HEK293 (cell line): ENCODE measurements at regions not wholly inside any gene's neighbourhood (a gene's known extent, or its start where the extent isn't known, plus 50 kb on each side); places are given as distances from the start of the nearest gene placed in this dataset.

Source experiments
- CTCF ChIA-PET: fragments of 350-600 bp; formaldehyde crosslinking; extraction: SDS; loops from one replicate; lab custom pipeline; 2021; ENCODE audit warnings: antibody characterized with exemption; lab: Yijun Ruan, JAX
- POLR2A ChIA-PET: fragments of 300-600 bp; formaldehyde crosslinking; extraction: SDS; loops from one replicate; lab custom pipeline; 2020; ENCODE audit warnings: antibody characterized with exemption, inconsistent platforms; lab: Yijun Ruan, JAX
- H3K27ac ChIP-seq: fragments of 200-500 bp; sonication (Bioruptor generic); 2 replicates; pipeline ENCODE4 v1.5.1; 2014; ENCODE audit warnings: low read depth, low read length, control low read depth, inconsistent platforms; ENCODE audit errors: extremely low read depth
- H3K36me3 ChIP-seq, 2 experiments: fragments of 200-500 bp in 1 of 2; sonication (Bioruptor generic) in 1 of 2; 1 replicate in 1 of 2; 2 replicates in 1 of 2; pipeline ENCODE4 v1.5.1; 2014 to 2017; ENCODE audit warnings: inconsistent platforms in 2 of 2, low read length in 2 of 2; ENCODE audit not compliant: control insufficient read depth in 2 of 2, insufficient read depth in 1 of 2
- H3K4me1 ChIP-seq: fragments of 200-500 bp; sonication (Bioruptor generic); 2 replicates; pipeline ENCODE4 v1.5.1; 2014; ENCODE audit warnings: mild to moderate bottlenecking, low read length, inconsistent platforms; ENCODE audit not compliant: control insufficient read depth, insufficient read depth
- H3K4me3 ChIP-seq: 2 replicates; pipeline ENCODE4 v1.5.1; 2011; ENCODE audit warnings: low read depth, mild to moderate bottlenecking, control low read depth, low read length, moderate library complexity
- H3K9me3 ChIP-seq: fragments of 200-500 bp; sonication (Bioruptor generic); 2 replicates; pipeline ENCODE4 v1.5.1; 2014; ENCODE audit warnings: low read depth, low read length, inconsistent platforms; ENCODE audit not compliant: control insufficient read depth, insufficient read depth
- FEZF1 ChIP-seq: fragments of 450-650 bp; formaldehyde crosslinking; IDR thresholded peaks from 2 replicates; pipeline ENCODE4 v1.5.1; 2016; ENCODE audit warnings: missing biosample characterization, missing genetic modification characterization
- HOXC10 ChIP-seq: sonication (generic); formaldehyde crosslinking; IDR thresholded peaks from 2 replicates; pipeline ENCODE4 v1.8.1; 2023; ENCODE audit warnings: mild to moderate bottlenecking, missing genetic modification reagents
- KLF10 ChIP-seq: fragments of 450-650 bp; IDR thresholded peaks from 2 replicates; pipeline ENCODE4 v1.5.1; 2018; ENCODE audit warnings: missing biosample characterization, mild to moderate bottlenecking, missing genetic modification characterization
- OSR2 ChIP-seq: fragments of 450-650 bp; formaldehyde crosslinking; IDR thresholded peaks from 2 replicates; pipeline ENCODE4 v1.5.1; 2016; ENCODE audit warnings: missing biosample characterization, missing genetic modification characterization
- RBAK ChIP-seq: fragments of 450-650 bp; formaldehyde crosslinking; IDR thresholded peaks from 2 replicates; pipeline ENCODE4 v1.5.1; 2016; ENCODE audit warnings: missing biosample characterization, missing genetic modification characterization
- SCRT1 ChIP-seq: fragments of 450-650 bp; formaldehyde crosslinking; IDR thresholded peaks from 2 replicates; pipeline ENCODE4 v1.5.1; 2016; ENCODE audit warnings: missing biosample characterization, missing genetic modification characterization, borderline replicate concordance
- SP2 ChIP-seq: fragments of 450-650 bp; formaldehyde crosslinking; IDR thresholded peaks from 2 replicates; pipeline ENCODE4 v1.5.1; 2016; ENCODE audit warnings: missing biosample characterization, missing genetic modification characterization
- ZBTB20 ChIP-seq: fragments of 450-650 bp; formaldehyde crosslinking; IDR thresholded peaks from 2 replicates; pipeline ENCODE4 v1.5.1; 2016; ENCODE audit warnings: missing biosample characterization, missing genetic modification characterization
- ZBTB6 ChIP-seq: fragments of 450-650 bp; formaldehyde crosslinking; IDR thresholded peaks from 2 replicates; pipeline ENCODE4 v1.5.1; 2017; ENCODE audit warnings: missing biosample characterization, missing genetic modification characterization
- ZFP37 ChIP-seq: fragments of 450-650 bp; formaldehyde crosslinking; IDR thresholded peaks from 2 replicates; pipeline ENCODE4 v1.5.1; 2016; ENCODE audit warnings: missing biosample characterization, missing genetic modification characterization
- ZNF132 ChIP-seq: fragments of 450-650 bp; formaldehyde crosslinking; IDR thresholded peaks from 2 replicates; pipeline ENCODE4 v1.5.1; 2017; ENCODE audit warnings: missing biosample characterization, missing genetic modification characterization, borderline replicate concordance
- ZNF169 ChIP-seq: fragments of 450-650 bp; formaldehyde crosslinking; IDR thresholded peaks from 2 replicates; pipeline ENCODE4 v1.5.1; 2016; ENCODE audit warnings: missing biosample characterization, missing genetic modification characterization
- ZNF211 ChIP-seq: fragments of 450-650 bp; formaldehyde crosslinking; IDR thresholded peaks from 2 replicates; pipeline ENCODE4 v1.5.1; 2016; ENCODE audit warnings: low read depth, missing biosample characterization, missing genetic modification characterization
- ZNF24 ChIP-seq: fragments of 450-650 bp; formaldehyde crosslinking; IDR thresholded peaks from 2 replicates; pipeline ENCODE4 v1.5.1; 2016; ENCODE audit warnings: missing biosample characterization, missing genetic modification characterization
- ZNF37A ChIP-seq: fragments of 450-650 bp; IDR thresholded peaks from 2 replicates; pipeline ENCODE4 v1.5.1; 2018; ENCODE audit warnings: missing biosample characterization, missing genetic modification characterization
- ZNF416 ChIP-seq: fragments of 450-650 bp; formaldehyde crosslinking; IDR thresholded peaks from 2 replicates; pipeline ENCODE4 v1.5.1; 2016; ENCODE audit warnings: missing biosample characterization, missing genetic modification characterization
- ZNF433 ChIP-seq: fragments of 450-650 bp; formaldehyde crosslinking; IDR thresholded peaks from 2 replicates; pipeline ENCODE4 v1.5.1; 2016; ENCODE audit warnings: missing biosample characterization, missing genetic modification characterization, low read depth
- ZNF473 ChIP-seq: fragments of 450-650 bp; formaldehyde crosslinking; IDR thresholded peaks from 2 replicates; pipeline ENCODE4 v1.5.1; 2017; ENCODE audit warnings: missing biosample characterization, missing genetic modification characterization
- ZNF529 ChIP-seq: fragments of 450-650 bp; formaldehyde crosslinking; IDR thresholded peaks from 2 replicates; pipeline ENCODE4 v1.5.1; 2017; ENCODE audit warnings: missing genetic modification characterization, missing biosample characterization; ENCODE audit not compliant: insufficient replicate concordance
- ZNF580 ChIP-seq: fragments of 450-650 bp; formaldehyde crosslinking; IDR thresholded peaks from 2 replicates; pipeline ENCODE4 v1.5.1; 2016; ENCODE audit warnings: missing biosample characterization, missing genetic modification characterization
- ZNF623 ChIP-seq: fragments of 450-650 bp; formaldehyde crosslinking; IDR thresholded peaks from 2 replicates; pipeline ENCODE4 v1.5.1; 2016; ENCODE audit warnings: missing biosample characterization, missing genetic modification characterization
- ZNF658 ChIP-seq: fragments of 450-650 bp; formaldehyde crosslinking; IDR thresholded peaks from 2 replicates; pipeline ENCODE4; 2016; ENCODE audit warnings: missing biosample characterization, missing genetic modification characterization
- ZNF776 ChIP-seq: fragments of 450-650 bp; formaldehyde crosslinking; IDR thresholded peaks from 2 replicates; pipeline ENCODE4 v1.5.0; 2017; ENCODE audit warnings: missing biosample characterization, missing genetic modification characterization, borderline replicate concordance
- ZNF785 ChIP-seq: fragments of 450-650 bp; formaldehyde crosslinking; IDR thresholded peaks from 2 replicates; pipeline ENCODE4 v1.5.1; 2016; ENCODE audit warnings: missing biosample characterization, missing genetic modification characterization
- ZSCAN23 ChIP-seq: fragments of 450-650 bp; formaldehyde crosslinking; IDR thresholded peaks from 2 replicates; pipeline ENCODE4 v1.5.1; 2016; ENCODE audit warnings: missing biosample characterization, missing genetic modification characterization
- TF ChIP-seq, protein P1 (sequence below): fragments of 450-650 bp; formaldehyde crosslinking; IDR thresholded peaks from 2 replicates; pipeline ENCODE4 v1.5.1; 2016; ENCODE audit warnings: missing biosample characterization, missing genetic modification characterization, borderline replicate concordance
- TF ChIP-seq, protein P2 (sequence below): fragments of 450-650 bp; formaldehyde crosslinking; IDR thresholded peaks from 2 replicates; pipeline ENCODE4 v1.5.1; 2016; ENCODE audit warnings: missing biosample characterization, missing genetic modification characterization, borderline replicate concordance
- TF ChIP-seq, protein P3 (sequence below): fragments of 450-650 bp; formaldehyde crosslinking; IDR thresholded peaks from 2 replicates; pipeline ENCODE4 v1.5.1; 2016; ENCODE audit warnings: missing biosample characterization, missing genetic modification characterization, borderline replicate concordance
- TF ChIP-seq, protein P4 (sequence below): fragments of 450-650 bp; formaldehyde crosslinking; IDR thresholded peaks from 2 replicates; pipeline ENCODE4 v1.5.1; 2016; ENCODE audit warnings: missing biosample characterization, missing genetic modification characterization

DNA sequence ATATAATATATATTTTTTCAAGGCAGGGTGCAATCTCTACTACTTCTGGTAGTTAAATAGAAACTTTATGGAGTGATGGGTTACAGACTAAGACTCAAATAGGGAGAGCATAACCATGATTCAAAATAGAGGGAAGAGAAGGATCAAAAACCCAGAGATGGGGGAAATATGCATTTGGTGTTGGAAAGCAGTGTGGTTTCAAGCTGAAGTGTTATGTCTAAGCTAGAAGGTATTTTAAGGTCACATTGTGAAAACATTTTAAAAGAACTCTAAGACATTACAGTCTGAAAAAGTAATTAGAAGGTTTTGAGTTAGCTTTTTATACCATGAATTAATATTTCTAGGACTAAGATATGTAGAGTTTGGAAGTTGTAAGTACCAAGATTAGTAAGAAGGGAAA lies 2741.4 kb downstream of the PCDH9 start:
- CTCF ChIA-PET = no interaction called here

GRCh38 chr13:64482373-64482772 lies 2747.8 kb downstream of the PCDH9 start:
- Histone ChIP-seq H3K4me3 (no peak overlapping the region), H3K4me1 (no peaks in the 10 kb centered on the region), H3K27ac (no peak overlapping the region), H3K9me3 (no peaks in the 10 kb centered on the region), H3K36me3 (no peaks in the 10 kb centered on the region)
- POLR2A ChIA-PET = no interaction called here
- CTCF ChIA-PET = no interaction called here
- TF ChIP-seq ZNF433 (no peak), ZNF623 (tag by site-specific recombination) (no peak), SCRT1 (no peak), ZNF416 (tag by site-specific recombination) (no peak), ZNF776 (tag by site-specific recombination) (no peak), ZFP37 (tag by site-specific recombination) (no peak), ZNF580 (no peak), ZNF24 (no peak), RBAK (tag by site-specific recombination) (no peak)
- TF ChIP-seq, protein P1, sequence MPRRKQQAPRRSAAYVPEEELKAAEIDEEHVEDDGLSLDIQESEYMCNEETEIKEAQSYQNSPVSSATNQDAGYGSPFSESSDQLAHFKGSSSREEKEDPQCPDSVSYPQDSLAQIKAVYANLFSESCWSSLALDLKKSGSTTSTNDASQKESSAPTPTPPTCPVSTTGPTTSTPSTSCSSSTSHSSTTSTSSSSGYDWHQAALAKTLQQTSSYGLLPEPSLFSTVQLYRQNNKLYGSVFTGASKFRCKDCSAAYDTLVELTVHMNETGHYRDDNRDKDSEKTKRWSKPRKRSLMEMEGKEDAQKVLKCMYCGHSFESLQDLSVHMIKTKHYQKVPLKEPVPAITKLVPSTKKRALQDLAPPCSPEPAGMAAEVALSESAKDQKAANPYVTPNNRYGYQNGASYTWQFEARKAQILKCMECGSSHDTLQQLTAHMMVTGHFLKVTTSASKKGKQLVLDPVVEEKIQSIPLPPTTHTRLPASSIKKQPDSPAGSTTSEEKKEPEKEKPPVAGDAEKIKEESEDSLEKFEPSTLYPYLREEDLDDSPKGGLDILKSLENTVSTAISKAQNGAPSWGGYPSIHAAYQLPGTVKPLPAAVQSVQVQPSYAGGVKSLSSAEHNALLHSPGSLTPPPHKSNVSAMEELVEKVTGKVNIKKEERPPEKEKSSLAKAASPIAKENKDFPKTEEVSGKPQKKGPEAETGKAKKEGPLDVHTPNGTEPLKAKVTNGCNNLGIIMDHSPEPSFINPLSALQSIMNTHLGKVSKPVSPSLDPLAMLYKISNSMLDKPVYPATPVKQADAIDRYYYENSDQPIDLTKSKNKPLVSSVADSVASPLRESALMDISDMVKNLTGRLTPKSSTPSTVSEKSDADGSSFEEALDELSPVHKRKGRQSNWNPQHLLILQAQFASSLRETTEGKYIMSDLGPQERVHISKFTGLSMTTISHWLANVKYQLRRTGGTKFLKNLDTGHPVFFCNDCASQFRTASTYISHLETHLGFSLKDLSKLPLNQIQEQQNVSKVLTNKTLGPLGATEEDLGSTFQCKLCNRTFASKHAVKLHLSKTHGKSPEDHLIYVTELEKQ (tag by site-specific recombination) = no peak
- TF ChIP-seq, protein P2, sequence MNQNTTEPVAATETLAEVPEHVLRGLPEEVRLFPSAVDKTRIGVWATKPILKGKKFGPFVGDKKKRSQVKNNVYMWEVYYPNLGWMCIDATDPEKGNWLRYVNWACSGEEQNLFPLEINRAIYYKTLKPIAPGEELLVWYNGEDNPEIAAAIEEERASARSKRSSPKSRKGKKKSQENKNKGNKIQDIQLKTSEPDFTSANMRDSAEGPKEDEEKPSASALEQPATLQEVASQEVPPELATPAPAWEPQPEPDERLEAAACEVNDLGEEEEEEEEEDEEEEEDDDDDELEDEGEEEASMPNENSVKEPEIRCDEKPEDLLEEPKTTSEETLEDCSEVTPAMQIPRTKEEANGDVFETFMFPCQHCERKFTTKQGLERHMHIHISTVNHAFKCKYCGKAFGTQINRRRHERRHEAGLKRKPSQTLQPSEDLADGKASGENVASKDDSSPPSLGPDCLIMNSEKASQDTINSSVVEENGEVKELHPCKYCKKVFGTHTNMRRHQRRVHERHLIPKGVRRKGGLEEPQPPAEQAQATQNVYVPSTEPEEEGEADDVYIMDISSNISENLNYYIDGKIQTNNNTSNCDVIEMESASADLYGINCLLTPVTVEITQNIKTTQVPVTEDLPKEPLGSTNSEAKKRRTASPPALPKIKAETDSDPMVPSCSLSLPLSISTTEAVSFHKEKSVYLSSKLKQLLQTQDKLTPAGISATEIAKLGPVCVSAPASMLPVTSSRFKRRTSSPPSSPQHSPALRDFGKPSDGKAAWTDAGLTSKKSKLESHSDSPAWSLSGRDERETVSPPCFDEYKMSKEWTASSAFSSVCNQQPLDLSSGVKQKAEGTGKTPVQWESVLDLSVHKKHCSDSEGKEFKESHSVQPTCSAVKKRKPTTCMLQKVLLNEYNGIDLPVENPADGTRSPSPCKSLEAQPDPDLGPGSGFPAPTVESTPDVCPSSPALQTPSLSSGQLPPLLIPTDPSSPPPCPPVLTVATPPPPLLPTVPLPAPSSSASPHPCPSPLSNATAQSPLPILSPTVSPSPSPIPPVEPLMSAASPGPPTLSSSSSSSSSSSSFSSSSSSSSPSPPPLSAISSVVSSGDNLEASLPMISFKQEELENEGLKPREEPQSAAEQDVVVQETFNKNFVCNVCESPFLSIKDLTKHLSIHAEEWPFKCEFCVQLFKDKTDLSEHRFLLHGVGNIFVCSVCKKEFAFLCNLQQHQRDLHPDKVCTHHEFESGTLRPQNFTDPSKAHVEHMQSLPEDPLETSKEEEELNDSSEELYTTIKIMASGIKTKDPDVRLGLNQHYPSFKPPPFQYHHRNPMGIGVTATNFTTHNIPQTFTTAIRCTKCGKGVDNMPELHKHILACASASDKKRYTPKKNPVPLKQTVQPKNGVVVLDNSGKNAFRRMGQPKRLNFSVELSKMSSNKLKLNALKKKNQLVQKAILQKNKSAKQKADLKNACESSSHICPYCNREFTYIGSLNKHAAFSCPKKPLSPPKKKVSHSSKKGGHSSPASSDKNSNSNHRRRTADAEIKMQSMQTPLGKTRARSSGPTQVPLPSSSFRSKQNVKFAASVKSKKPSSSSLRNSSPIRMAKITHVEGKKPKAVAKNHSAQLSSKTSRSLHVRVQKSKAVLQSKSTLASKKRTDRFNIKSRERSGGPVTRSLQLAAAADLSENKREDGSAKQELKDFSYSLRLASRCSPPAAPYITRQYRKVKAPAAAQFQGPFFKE (tag by site-specific recombination) = no peak

More for the DNA sequence above, 2741.4 kb downstream of the PCDH9 start:
- no peaks in the 10 kb centered on the region for H3K36me3 ChIP-seq
- no peaks in the 10 kb centered on the region for H3K4me1 ChIP-seq
- H3K9me3 ChIP-seq = no peaks in the 10 kb centered on the region
- POLR2A ChIA-PET = no interaction called here
- TF ChIP-seq ZNF169 (no peak), ZNF529 (tag by site-specific recombination) (no peak), ZNF37A (tag by site-specific recombination) (no peak), OSR2 (tag by site-specific recombination) (no peak), SP2 (tag by site-specific recombination) (no peak), ZBTB6 (tag by site-specific recombination) (no peak), ZNF132 (tag by site-specific recombination) (no peak), FEZF1 (tag by site-specific recombination) (no peak), ZNF473 (tag by site-specific recombination) (no peak), ZSCAN23 (tag by site-specific recombination) (no peak), KLF10 (tag by site-specific recombination) (no peak), HOXC10 (CRISPR knock-in tag) (no peak), ZNF658 (tag by site-specific recombination) (no peak), ZBTB20 (tag by site-specific recombination) (no peak), ZNF211 (tag by site-specific recombination) (no peak), ZFP37 (tag by site-specific recombination) (no peak), ZNF785 (tag by site-specific recombination) (no peak)
- TF ChIP-seq, protein P3, sequence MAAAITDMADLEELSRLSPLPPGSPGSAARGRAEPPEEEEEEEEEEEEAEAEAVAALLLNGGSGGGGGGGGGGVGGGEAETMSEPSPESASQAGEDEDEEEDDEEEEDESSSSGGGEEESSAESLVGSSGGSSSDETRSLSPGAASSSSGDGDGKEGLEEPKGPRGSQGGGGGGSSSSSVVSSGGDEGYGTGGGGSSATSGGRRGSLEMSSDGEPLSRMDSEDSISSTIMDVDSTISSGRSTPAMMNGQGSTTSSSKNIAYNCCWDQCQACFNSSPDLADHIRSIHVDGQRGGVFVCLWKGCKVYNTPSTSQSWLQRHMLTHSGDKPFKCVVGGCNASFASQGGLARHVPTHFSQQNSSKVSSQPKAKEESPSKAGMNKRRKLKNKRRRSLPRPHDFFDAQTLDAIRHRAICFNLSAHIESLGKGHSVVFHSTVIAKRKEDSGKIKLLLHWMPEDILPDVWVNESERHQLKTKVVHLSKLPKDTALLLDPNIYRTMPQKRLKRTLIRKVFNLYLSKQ = no peak
- TF ChIP-seq, protein P4, sequence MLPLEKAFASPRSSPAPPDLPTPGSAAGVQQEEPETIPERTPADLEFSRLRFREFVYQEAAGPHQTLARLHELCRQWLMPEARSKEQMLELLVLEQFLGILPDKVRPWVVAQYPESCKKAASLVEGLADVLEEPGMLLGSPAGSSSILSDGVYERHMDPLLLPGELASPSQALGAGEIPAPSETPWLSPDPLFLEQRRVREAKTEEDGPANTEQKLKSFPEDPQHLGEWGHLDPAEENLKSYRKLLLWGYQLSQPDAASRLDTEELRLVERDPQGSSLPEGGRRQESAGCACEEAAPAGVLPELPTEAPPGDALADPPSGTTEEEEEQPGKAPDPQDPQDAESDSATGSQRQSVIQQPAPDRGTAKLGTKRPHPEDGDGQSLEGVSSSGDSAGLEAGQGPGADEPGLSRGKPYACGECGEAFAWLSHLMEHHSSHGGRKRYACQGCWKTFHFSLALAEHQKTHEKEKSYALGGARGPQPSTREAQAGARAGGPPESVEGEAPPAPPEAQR = no peak
- no peak overlapping the region for H3K27ac ChIP-seq
- H3K4me3 ChIP-seq = no peak overlapping the region
